ENCODE measurements at regions not wholly inside any gene's neighbourhood (a gene's known extent, or its start where the extent isn't known, plus 50 kb on each side); places are given as distances from the start of the nearest gene placed in this dataset.

DNA sequence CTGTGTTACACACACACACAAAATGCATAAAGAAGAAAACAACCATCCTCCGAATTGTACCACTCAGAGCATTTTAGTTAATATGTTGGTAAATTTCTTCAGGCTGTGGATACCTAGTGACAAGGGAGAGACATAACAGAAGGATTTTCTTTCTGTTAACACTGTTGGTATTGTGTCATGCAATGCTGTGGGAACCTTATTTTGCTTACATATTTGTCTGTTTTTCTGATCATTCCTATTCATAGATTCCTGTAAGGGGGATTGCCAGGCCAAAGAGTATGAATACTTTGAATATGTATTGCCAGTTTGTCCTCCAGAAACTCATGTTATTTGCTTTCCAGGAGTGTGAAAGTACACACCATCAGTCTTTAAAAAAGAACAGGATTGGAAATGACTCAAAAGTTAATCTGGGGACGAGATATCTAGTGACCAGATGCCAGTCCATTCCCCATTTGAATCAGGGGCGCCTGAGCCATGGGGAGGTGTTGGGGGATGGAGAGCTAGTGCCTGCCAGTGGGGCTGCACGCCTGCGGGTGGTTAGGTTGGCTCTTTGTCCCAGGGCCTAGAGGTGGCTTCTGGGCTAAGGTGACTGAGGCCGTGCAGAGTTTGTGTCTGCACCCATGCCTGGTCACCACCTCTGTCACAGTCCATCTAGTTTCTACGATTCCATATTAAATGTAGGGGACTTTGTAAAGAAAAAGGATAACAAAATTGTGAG lies 142.0 kb downstream of the PTPN20 start:
- DNase-seq (ENCODE audit: low spot score), result no peak

DNA sequence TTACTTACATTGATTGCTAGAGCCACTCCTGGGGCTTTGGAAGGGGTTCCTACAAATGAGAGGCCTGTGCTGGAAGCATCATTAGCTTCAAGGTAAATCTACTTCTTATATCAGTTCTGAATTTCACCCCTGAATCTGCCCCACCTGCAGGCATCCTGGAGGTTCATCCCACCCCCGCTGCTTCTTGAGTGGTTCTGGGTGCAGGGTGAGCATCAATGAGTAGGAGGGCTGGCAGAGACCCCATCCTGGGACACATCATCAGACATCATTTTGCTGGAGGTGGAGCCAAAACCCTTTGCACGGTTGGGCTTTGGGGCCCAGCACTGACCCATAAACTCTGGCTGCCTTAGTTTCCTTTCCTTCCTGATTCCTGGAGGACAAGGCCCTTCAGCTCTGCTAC lies 143.7 kb downstream of the PTPN20 start:
- DNase-seq (ENCODE audit: low spot score), result no peak

DNA sequence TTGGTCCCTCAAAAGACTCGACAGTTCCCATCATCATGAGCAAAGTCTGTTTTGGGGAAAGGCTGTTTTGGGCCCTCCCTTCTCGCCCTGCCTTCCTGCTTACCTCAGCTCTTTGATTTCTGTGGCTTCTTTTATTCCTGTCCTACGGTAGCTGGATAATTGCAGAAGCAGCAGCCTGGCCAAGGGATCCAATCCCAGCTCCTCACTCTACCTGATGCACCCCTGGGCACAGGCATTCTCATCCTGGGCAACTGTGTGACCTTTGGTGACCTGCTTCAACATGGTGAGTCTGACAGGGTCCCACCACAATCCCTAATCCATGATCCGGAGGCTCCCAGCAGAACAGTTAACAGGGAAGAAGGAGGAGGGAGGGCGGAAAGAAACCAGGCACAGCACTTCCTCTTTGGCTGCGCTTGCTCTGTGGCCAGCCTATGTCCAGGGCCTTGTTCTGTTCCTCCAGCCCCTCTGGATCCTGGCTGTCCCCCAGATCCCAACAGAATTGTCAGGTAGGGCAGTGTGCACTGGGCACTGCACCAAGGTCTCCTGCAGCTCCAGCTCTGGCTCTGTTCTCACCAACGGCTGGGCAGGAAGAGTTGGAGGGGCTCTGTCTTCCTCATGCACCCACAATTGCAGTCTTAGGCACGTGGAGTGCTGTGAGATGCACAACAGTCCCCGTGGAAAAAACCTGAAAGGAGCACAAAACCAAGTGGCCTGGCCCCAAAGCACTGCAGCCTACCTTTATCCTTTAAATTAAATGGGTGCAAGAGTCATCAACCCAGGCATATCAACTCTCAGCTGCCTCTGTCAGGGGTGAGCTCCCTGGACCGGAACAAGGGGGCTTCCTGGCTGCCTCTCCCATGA lies 144.4 kb downstream of the PTPN20 start:
- no peak for DNase-seq (ENCODE audit: low spot score)

DNA sequence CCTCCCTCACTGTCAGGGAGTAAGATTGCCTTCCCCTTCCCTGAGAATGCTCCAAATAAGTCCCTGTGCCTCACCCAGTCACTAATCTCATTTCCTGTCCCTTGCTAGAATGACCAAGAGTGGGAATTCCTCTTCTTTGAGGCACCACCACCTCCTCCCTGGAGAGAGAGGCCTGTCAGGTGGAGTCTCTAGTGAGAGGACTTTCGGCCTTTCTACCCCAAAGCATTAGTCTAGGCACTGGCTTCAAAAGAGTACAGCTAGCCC lies 145.0 kb downstream of the PTPN20 start:
- DNase-seq (ENCODE audit: low spot score), result no peak

DNA sequence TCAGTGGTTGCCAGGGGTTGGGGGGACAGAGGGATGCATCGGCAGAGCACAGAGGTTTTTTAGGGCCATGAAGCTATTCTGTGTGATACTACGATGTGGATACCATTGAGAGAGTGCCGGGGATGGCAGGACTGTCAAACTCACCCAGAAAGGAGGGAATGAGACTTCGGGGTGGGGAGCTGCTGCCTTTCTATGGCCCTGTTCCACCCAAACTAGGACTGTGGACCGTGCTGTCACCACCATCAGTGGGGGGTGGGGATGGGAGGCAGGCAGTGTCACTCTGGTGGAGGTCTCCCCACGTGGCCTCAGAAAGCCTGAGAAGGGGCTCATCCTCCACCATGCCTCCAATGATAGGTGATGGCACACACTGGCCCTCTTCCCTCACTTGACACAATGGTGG lies 146.2 kb downstream of the PTPN20 start:
- no peak for DNase-seq (ENCODE audit: low spot score)

DNA sequence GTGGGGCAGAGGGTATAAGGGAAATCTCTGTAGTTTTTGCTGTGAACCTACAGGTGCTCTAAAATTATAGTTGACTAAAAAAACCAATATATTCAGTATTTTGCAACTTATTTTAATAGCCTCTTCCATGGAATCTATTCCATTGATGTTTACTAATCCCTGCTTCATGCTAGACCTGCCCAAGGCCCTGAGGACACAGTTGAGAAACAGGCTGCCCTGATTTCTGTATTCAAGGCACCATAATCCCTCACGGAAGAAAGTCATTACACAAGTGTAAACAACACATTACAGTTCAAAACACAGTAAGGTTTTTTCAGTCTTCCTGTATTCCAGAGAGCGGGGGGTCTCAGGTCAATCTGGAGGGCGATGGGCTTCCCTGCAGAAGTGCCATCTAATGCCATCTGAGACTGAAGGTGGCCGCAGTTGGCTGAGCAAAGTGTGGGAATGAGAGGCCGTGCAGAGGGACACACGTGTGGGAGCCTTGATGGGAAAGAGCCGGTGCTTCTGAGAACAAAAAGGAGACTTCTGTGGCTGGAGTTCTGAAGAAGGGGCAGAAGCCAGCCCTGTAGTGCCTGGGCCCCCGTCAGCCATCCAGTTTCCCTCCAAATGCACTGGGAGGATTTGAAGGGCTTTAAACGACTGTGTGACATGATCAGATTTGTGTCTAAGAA lies 146.9 kb downstream of the PTPN20 start:
- DNase-seq (ENCODE audit: low spot score), result no peak

DNA sequence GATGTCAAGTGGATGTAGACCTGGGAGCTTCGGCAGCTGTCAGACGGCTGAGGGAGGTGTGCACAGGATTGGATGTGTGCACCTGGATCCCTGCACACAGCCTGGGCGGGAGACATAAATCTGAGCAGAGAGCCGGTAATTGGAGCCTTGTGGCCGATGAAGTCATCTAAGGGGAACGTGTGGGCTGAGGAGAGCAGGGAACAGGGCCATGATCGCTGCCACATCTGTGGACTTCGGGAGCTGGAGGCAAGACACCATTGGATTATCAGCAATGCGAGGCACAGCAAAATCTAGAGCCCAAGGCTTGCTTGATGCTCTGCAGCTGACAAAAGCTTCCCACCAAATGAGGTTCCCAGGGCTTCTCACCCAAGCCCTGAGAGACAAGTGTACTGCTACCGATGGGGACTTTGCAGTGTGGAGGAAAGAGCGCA lies 147.7 kb downstream of the PTPN20 start:
- DNase-seq (ENCODE audit: low spot score), result peak; percentile 65

DNA sequence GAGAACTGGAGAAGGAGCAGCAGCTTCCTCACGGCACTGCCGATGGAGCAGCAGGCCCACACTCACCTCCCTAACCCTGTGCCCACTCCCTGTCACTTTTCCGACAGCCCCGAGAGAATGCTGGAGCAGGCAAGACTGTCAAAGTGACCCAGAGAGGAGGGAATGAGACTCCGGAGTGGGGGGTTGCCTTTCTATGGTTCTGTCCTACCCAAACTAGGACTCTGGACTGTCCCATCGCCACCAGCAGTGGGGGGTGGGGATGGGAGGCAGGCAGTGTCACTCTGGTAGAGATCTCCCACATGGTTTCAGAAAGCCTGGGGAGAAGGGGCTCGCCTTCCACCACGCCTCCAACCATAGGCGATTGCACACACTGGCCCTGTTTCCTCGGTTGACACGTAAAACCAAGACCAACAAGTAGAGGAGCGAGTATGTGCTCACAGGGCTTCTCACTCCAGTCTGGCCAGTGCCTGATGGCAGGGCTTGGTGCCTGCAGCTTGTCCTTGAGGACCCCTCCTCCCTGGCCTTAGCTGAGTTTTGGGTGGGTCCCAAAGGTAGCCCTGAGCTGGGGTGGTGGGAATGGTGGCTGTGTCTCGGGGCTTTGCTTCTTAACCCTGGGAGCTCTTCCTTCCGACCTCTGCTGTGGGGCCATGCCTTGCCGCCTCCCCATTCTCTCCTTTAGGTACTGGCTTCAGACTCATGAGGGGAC lies 148.5 kb downstream of the PTPN20 start:
- no peak for DNase-seq (ENCODE audit: low spot score)

DNA sequence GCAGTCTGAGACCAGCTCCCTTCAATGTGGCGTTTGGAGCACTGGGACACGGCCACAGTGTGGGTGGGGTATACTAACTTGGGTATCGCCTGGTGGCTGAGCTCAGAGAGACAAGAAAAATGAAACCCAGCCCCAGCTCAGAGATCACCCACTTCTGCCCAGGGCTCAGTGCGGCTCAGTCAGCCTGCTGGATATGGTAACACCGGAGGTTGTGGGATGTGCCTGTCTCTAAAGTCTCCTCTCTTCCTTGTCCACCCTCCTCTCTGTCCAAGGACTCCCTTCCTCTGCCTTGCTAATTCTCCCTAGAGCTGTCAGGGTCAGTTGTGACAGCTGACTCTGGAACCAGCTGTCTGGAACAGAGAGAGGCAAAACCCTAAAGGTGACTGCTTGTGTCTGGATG lies 149.1 kb downstream of the PTPN20 start:
- DNase-seq (ENCODE audit: low spot score), result no peak

DNA sequence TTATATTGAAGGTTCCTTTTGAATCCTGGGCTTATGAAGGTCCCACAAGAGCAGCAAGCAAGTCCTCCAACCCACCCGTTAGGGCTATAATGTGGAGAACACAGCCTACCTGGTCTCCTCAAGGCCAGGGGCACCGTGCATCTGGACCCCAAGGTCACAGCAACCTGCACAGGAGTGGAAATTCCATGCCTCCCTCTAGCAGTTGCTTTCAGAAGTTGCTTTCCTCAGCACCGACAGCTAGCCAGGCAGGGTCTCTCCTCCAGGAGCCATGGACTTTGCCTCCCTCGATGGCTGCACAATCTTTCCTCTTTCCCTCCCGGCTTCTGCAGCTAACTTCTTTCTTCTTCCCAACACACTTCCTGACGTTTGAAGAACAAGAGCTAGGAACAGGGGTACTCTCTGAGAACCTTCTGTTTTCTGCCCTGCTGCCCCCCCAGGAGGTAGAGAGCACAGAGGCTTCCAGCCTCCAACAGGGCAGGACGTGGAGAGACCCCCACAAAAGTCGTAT lies 149.8 kb downstream of the PTPN20 start:
- DNase-seq (ENCODE audit: low spot score), result no peak

DNA sequence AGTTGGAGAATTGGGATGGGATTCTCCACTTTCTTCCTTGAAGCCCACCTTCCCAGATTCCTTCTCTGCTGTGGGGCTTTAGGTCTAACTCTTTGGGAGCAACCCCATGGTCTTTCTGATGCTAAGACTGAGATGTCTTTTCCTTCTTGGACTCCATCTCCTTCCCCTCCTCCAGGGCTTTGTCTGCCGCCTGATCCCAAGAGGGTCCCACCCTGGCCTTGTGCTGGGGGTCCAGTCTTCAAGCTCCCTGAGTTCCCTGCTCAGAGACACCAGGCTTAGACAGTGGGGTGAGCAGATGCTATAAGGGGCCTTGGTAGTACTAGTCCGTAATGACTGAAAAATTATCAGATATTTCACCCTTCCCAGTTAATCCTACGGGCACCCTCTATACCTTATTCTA lies 150.5 kb downstream of the PTPN20 start:
- DNase-seq (ENCODE audit: low spot score), result no peak

DNA sequence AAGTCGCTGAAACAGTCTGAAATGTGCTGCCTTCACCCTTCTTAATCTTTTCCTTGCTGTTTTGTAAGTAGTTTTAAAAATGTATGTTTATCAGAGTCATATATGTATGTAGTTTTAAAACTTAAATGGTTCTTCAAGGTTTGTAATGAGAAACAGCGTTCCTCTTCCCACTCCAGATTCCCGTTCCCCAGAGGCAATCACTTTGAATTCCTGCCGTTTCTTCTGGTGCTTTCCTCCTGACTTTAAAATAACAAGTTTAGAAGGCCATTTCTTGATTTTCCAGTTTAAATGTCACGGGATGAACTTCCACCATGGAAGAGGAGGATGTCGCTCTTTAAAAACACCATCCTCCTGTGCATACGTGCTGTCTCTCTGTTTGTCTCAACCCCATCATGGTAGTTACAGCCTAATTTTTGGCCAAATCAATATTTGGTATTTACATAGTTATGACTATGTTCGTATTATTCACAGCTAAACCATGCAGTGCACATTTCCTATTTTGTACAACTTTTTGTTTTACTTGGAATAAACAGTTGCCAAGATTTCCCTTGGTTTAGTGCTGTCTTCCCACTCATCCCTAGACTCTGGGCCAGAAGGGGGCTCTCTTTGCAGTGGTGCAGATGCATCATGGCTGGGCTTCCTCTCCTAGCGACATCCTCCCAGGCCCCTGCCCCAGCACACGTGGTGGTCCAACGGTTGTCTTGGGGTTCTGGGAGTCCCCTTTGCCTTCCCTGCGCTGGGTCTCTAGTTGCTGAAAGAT lies 151.4 kb downstream of the PTPN20 start:
- DNase-seq (ENCODE audit: low spot score), result no peak

DNA sequence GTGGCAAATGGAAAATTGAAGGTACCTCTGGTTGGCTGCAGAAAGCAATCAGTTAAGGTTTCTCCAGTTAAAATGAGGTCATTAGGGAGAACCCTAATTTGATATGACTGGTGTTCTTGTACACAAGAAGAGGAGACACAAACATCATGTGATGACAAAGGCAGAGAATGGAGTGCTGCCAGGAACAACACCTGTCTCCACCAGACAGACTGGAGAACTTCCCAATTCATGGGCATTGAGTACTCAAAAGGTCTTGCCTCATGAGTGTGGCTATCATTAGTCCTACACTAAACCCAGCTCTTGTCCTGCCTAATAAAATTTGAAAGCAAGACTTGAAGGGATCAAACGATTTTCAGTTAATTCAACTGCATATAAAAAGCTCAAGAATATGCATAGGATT lies 152.6 kb downstream of the PTPN20 start:
- no peak for DNase-seq (ENCODE audit: low spot score)

DNA sequence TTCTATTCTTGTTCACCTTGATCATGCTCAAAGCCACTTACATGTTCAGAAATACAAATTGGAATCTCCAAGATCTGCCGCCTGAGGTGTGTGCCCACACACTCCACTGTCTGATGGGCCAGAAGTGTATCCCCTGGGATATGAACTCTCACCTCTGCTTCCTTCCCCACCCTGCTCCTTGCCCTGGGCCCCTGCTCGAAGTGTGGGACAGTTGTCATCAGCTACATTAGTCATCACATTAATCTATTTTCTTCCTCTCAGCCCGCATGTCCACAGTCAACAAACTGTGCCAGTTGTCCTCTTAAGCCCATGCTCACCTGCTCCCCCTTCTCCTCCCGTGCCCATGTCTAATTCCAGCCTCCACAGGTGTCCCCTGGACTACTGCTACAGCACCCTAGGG lies 154.7 kb downstream of the PTPN20 start:
- no peak for DNase-seq (ENCODE audit: low spot score)

DNA sequence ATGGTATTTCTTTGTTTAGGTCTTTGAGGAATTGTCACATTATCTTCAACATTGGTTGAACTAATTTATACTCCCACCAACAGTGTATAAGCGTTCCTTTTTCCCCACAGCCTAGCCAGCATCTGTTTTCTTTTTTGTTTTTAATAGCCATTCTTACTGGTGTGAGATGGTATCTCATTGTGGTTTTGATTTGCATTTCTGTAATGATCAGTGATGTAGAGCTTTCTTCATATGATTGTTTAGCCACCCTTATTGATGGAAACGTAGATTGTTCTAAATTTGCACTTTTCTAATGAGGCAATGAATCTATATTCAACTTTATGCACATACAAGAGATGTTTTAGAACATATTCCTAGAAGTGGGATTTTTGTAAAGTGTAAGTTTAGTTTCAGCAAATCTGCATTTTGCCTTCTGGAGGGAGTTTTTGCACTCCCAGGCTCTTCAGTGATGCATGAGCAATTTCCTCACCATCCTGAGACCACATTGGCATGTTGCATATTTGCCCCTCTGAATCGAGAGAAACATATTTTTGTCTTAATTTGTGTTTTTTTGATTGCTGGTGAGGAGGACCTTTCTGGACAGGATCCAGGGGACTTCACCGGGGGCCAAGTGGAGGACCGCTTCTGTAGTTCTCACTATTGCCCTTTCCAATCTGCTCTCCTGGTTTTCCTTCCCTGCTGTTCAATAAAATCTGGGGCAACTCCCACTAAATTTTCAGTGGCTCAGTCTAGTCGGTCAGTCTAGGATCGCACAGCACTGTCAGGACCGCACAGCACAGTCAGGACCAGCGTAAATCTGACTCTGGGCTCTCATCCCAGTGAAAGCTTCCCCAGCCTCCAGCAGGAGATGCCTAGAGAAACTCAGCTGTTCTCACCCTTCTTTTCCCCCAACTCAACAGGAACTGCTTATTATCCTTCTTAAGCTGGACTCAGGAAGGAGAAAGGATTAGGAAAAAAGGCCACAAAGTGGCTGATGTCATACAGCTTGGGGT lies 157.0 kb downstream of the PTPN20 start:
- DNase-seq (ENCODE audit: low spot score), result no peak

DNA sequence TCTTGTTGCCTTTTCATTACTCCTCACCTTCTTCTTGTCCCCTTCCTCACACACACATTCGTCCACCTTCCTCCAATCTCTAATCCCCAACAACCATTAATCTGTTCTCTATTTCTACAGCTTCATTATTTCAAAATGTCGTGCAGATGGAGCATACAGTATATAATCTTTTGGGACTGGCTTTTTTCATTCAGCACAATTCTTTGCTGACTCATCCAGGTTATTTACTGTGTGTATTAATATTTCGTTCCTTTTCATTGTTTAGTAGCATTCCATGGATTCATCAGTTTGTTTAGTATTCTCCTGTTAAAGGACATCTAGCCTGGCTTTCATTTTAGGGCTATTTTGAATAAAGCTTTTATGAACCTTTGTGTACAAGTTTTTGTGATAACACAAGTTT lies 159.3 kb downstream of the PTPN20 start:
- DNase-seq (ENCODE audit: low spot score), result no peak

DNA sequence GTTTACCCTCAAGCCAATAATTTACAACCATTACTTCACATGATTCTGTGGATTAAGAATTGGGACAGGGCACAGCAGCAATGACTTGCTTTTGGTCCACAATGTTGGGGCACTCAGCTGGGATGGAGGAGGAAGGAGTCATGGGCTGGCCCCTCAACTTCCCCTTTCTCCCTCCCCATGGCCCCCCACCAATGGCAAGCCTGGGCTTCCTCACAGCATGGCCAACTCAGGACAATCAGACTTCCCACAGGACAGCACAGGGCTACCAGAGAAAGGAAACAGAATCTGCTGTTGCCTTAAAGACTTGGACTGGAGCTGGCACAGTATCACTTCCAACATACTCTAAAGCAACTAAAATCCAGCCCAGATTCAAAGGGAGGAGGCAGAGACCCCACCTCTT lies 160.7 kb downstream of the PTPN20 start:
- DNase-seq (ENCODE audit: low spot score), result no peak

DNA sequence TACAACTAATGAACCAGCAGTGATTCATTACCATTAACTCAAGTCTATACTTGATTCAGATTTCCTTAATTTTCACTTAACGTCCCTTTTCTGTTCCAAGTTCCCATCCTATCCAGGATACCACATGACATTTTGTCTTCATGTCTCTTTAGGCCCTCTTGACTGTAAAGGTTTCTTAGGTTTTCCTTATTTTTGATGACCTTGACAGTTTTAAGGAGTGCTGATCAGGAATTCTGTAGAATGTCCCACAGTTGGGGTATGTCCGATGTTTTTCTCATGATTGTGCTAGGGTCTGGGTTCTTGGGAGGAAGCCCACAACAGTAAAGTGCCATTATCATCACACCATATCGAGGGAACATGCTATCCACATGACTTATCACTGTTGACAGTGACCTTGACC lies 162.7 kb downstream of the PTPN20 start:
- DNase-seq (ENCODE audit: low spot score), result no peak

DNA sequence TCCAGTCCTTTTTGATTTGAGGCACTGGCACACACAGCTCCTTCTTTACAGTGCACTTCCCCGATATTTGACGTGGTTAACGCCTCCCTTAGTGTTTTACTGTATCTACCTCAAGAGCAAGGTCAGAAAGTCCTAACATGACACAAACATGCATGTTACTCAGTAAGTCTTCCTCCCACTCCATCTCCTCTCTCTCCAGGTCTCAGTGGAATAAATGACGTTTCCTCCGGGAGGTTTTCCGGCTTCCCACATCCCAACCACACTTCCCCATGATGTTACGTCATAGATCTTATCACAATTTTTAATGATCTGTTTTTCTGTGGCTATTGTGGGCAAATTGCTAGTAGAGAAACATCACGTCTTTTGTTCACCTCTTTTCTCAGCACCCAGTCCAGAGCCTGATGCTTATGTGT lies 165.7 kb downstream of the PTPN20 start:
- peak; percentile 55 for DNase-seq (ENCODE audit: low spot score)

DNA sequence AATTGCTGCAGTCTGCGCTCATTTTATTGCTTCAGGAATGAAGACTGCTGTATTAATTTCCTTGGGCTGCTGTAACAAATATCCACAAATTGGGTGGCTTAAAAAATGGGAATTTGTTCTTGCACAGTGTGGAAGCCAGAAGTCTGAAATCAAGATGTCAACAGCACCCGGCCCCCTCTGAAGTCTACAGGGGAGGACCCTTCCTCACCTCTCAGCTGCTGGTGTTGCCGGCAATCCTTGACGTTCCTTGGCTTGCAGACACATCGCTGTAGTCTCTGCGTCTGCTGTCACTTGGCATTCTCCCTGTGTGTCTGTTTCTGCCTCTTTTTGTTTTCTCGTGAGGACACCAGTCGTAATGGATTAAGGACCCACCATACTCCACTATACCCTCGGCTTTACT lies 166.2 kb downstream of the PTPN20 start:
- DNase-seq (ENCODE audit: low spot score), result no peak

All from H4 (cell line).